TTC549 (cell line): ENCODE measurements at regions not wholly inside any gene's neighbourhood (a gene's known extent, or its start where the extent isn't known, plus 50 kb on each side); places are given as distances from the start of the nearest gene placed in this dataset.

Source experiments
- FAIRE-seq: peaks from 2 replicates; lab custom pipeline; 2012; peaks lifted over from hg19 to GRCh38; lab: Jason Lieb, UNC

GRCh38 chr6:10305790-10306415 is 109.0 kb downstream of the TFAP2A start:
- FAIRE-seq, result no peak

- no peak for FAIRE-seq
Observed at GRCh38 chr6:10303608-10304506, 111.0 kb downstream of the TFAP2A start.

GRCh38 chr6:10302566-10303235 is 112.2 kb downstream of the TFAP2A start:
- no peak for FAIRE-seq

GRCh38 chr6:10300071-10300470 is 114.8 kb downstream of the TFAP2A start:
- no peak for FAIRE-seq

GRCh38 chr6:10297832-10298231 is 117.0 kb downstream of the TFAP2A start:
- no peak for FAIRE-seq

- FAIRE-seq, result no peak
Observed at GRCh38 chr6:10278746-10279145, 136.1 kb downstream of the TFAP2A start.

- no peak for FAIRE-seq
Observed at GRCh38 chr6:10276660-10277287, 138.1 kb downstream of the TFAP2A start.

GRCh38 chr6:10276106-10276505 is 138.8 kb downstream of the TFAP2A start:
- FAIRE-seq, result no peak

GRCh38 chr6:10272591-10272990 is 142.3 kb downstream of the TFAP2A start:
- FAIRE-seq, result no peak

- no peak for FAIRE-seq
Observed at GRCh38 chr6:10271982-10272381, 142.9 kb downstream of the TFAP2A start.

GRCh38 chr6:10269814-10270472 is 144.9 kb downstream of the TFAP2A start:
- FAIRE-seq, result no peak

GRCh38 chr6:10268611-10269310 is 146.1 kb downstream of the TFAP2A start:
- FAIRE-seq, result no peak

- no peak for FAIRE-seq
Observed at GRCh38 chr6:10268111-10268510, 146.8 kb downstream of the TFAP2A start.

- no peak for FAIRE-seq
Observed at GRCh38 chr6:10266462-10266861, 148.4 kb downstream of the TFAP2A start.

GRCh38 chr6:10266061-10266460 is 148.8 kb downstream of the TFAP2A start:
- FAIRE-seq, result no peak

GRCh38 chr6:10262505-10262904 is 152.4 kb downstream of the TFAP2A start:
- no peak for FAIRE-seq

- no peak for FAIRE-seq
Observed at GRCh38 chr6:10259671-10260070, 155.2 kb downstream of the TFAP2A start.

- FAIRE-seq, result no peak
Observed at GRCh38 chr6:10258341-10258740, 156.5 kb downstream of the TFAP2A start.

- FAIRE-seq, result no peak
Observed at GRCh38 chr6:10256113-10256690, 158.7 kb downstream of the TFAP2A start.

GRCh38 chr6:10250655-10251220 is 164.1 kb downstream of the TFAP2A start:
- no peak for FAIRE-seq

GRCh38 chr6:10248378-10248843 is 166.5 kb downstream of the TFAP2A start:
- FAIRE-seq, result no peak
